Endodermal cell (in vitro differentiated cells): ENCODE measurements at regions not wholly inside any gene's neighbourhood (a gene's known extent, or its start where the extent isn't known, plus 50 kb on each side); places are given as distances from the start of the nearest gene placed in this dataset.

ENCODE experiments used
- DNase-seq: peaks from one replicate; pipeline ENCODE4 v3.0.0-alpha.2; 2017
- H3K27ac ChIP-seq: 2 replicates; pipeline ENCODE4 v1.5.1; 2013; ENCODE audit warnings: mild to moderate bottlenecking, low read depth, low read length, moderate library complexity
- H3K27me3 ChIP-seq: 2 replicates; pipeline ENCODE4 v1.6.1; 2013; ENCODE audit warnings: mild to moderate bottlenecking, low read length, moderate library complexity; ENCODE audit not compliant: insufficient read depth, control insufficient read depth, poor library complexity, severe bottlenecking
- H3K36me3 ChIP-seq: 2 replicates; pipeline ENCODE4 v1.7.0; 2013; ENCODE audit warnings: mild to moderate bottlenecking, low read length, moderate library complexity; ENCODE audit not compliant: control insufficient read depth, insufficient read depth
- H3K4me1 ChIP-seq: one replicate; pipeline ENCODE4 v1.7.0; 2013; ENCODE audit warnings: low read length; ENCODE audit not compliant: control insufficient read depth, insufficient read depth
- H3K4me3 ChIP-seq: 2 replicates; pipeline ENCODE4 v1.5.1; 2013; ENCODE audit warnings: mild to moderate bottlenecking, low read length, moderate library complexity
- H3K9ac ChIP-seq: 2 replicates; pipeline ENCODE4 v1.6.1; 2013; ENCODE audit warnings: mild to moderate bottlenecking, low read length, moderate library complexity; ENCODE audit not compliant: poor library complexity, severe bottlenecking; ENCODE audit errors: extremely low read depth
- H3K9me3 ChIP-seq: 2 replicates; pipeline ENCODE4 v1.6.1; 2013; ENCODE audit warnings: mild to moderate bottlenecking, low read length, moderate library complexity; ENCODE audit not compliant: control insufficient read depth
- H3K27ac Mint-ChIP-seq: 2 replicates; pipeline ENCODE4 v1.8.0; 2020; ENCODE audit warnings: mixed read lengths
- H3K27me3 Mint-ChIP-seq: 2 replicates; pipeline ENCODE4 v1.8.0; 2021; ENCODE audit warnings: mild to moderate bottlenecking, mixed read lengths; ENCODE audit not compliant: insufficient read depth
- H3K36me3 Mint-ChIP-seq: 2 replicates; pipeline ENCODE4 v1.8.0; 2020; ENCODE audit warnings: low read depth, mixed read lengths
- H3K4me1 Mint-ChIP-seq: 2 replicates; pipeline ENCODE4 v1.8.0; 2020; ENCODE audit warnings: mixed read lengths
- H3K4me3 Mint-ChIP-seq: 2 replicates; pipeline ENCODE4 v1.8.0; 2020; ENCODE audit warnings: mild to moderate bottlenecking, moderate library complexity, mixed read lengths
- H3K9me3 Mint-ChIP-seq: 2 replicates; pipeline ENCODE4 v1.8.0; 2020; ENCODE audit warnings: mild to moderate bottlenecking, mixed read lengths
- CTCF ChIP-seq: fragments of 200-600 bp; sonication (generic); conservative IDR thresholded peaks from 2 replicates; pipeline ENCODE4 v1.5.0; 2021; ENCODE audit warnings: antibody characterized with exemption, mild to moderate bottlenecking
- WGBS, 2 experiments: methylation state at CpG; one replicate each; pipeline versions ENCODE4 v1.1.5 to v1.1.7; 2013; ENCODE audit warnings: missing lambda C conversion rate in 2 of 2, mixed read lengths in 1 of 2; ENCODE audit not compliant: insufficient coverage in 1 of 2, insufficient read length in 1 of 2; 5-methylcytosine and 5-hydroxymethylcytosine counted together

DNA sequence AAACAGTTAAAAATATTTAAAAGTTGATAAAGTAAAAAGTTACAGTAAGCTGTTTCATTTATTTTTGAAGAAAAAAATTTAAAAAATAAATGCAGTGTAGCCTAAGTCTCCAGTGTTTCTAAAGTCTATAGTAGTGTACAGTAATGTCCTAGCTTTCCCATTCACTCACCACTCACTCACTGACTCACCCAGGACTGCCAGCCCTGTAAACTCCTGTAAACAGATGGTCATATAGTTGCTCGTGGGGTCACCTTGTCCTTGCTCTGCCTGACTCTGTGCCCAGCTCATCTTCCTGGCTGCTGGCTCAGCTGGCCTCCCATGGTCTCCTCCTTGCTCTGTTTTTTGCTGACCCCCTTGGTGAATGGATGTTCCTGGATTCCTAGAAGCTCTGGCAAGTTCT, 180.3 kb downstream of the VAPA start:
- Histone ChIP-seq H3K27me3 (no peaks in the 10 kb centered on the region), H3K9ac (no peak overlapping the region), H3K9me3 (no peaks in the 10 kb centered on the region), H3K36me3 (no peaks in the 10 kb centered on the region), H3K27ac (no peak overlapping the region), H3K4me3 (no peak overlapping the region), H3K4me1 (no peaks in the 10 kb centered on the region)
- peaks cover 6% of the 10 kb centered on the region for H3K9me3 Mint-ChIP-seq
- peaks cover 2% of the 10 kb centered on the region for H3K4me1 Mint-ChIP-seq
- H3K36me3 Mint-ChIP-seq = no peaks in the 10 kb centered on the region
- no peak overlapping the region for H3K27ac Mint-ChIP-seq
- WGBS, 2 experiments = 70 to 100% methylated on average over 1 of the region's 1 CpG
- TF ChIP-seq CTCF = no peak
- H3K4me3 Mint-ChIP-seq = no peak overlapping the region
- H3K27me3 Mint-ChIP-seq = peaks cover 2% of the 10 kb centered on the region
- no peak for DNase-seq

- H3K9ac ChIP-seq = no peak overlapping the region
- Mint-ChIP-seq H3K4me3 (no peak overlapping the region), H3K27me3 (peaks cover 2% of the 10 kb centered on the region), H3K36me3 (no peaks in the 10 kb centered on the region), H3K27ac (no peak overlapping the region), H3K4me1 (peaks cover 2% of the 10 kb centered on the region), H3K9me3 (peaks cover 6% of the 10 kb centered on the region)
- no peak for DNase-seq
- no peaks in the 10 kb centered on the region for H3K9me3 ChIP-seq
- H3K4me3 ChIP-seq = no peak overlapping the region
- no peaks in the 10 kb centered on the region for H3K27me3 ChIP-seq
- no peaks in the 10 kb centered on the region for H3K36me3 ChIP-seq
- H3K4me1 ChIP-seq = no peaks in the 10 kb centered on the region
- H3K27ac ChIP-seq = no peak overlapping the region
- WGBS, 2 experiments = 83% methylated on average over 1 of the region's 1 CpG; no CpG with 5 or more reads in 1 of the 2 experiments
- TF ChIP-seq CTCF = no peak
Measured at GRCh38 chr18:10094655-10095054, 180.8 kb downstream of the VAPA start.

GRCh38 chr18:10095356-10095755, 181.5 kb downstream of the VAPA start:
- Mint-ChIP-seq H3K4me1 (peaks cover 6% of the 10 kb centered on the region), H3K27ac (no peak overlapping the region), H3K36me3 (no peaks in the 10 kb centered on the region), H3K4me3 (no peak overlapping the region), H3K9me3 (peaks cover 6% of the 10 kb centered on the region), H3K27me3 (peaks cover 4% of the 10 kb centered on the region)
- Histone ChIP-seq H3K27ac (no peak overlapping the region), H3K27me3 (no peaks in the 10 kb centered on the region), H3K9me3 (no peaks in the 10 kb centered on the region), H3K4me3 (no peak overlapping the region), H3K4me1 (no peaks in the 10 kb centered on the region), H3K36me3 (no peaks in the 10 kb centered on the region), H3K9ac (no peak overlapping the region)
- DNase-seq = no peak
- TF ChIP-seq CTCF = no peak
- WGBS, 2 experiments = 90% methylated on average over 3 of the region's 3 CpGs; no CpG with 5 or more reads in 1 of the 2 experiments
